ENCODE measurements at regions not wholly inside any gene's neighbourhood (a gene's known extent, or its start where the extent isn't known, plus 50 kb on each side); places are given as distances from the start of the nearest gene placed in this dataset.

GRCh38 chr9:17962747-17963146, 383.9 kb downstream of the SH3GL2 start:
- no peak for DNase-seq (ENCODE audit: low read depth in 2 of 2)
- no peaks in the 10 kb centered on the region for H3K36me3 ChIP-seq (ENCODE audit: control insufficient read depth, insufficient read depth, low read length)
- H3K4me3 ChIP-seq (replicated peaks in 1 of 4; ENCODE audit: control extremely low read depth in 1 of 4, insufficient read depth in 1 of 4, low read depth in 3 of 4, low read length in 4 of 4), result no peak overlapping the region
- H2AFZ ChIP-seq (ENCODE audit: low read length), result no peak overlapping the region
- H3K9me3 ChIP-seq (ENCODE audit: control insufficient read depth, insufficient read depth, low read depth, low read length), result no peaks in the 10 kb centered on the region
- no peaks in the 10 kb centered on the region for H4K20me1 ChIP-seq (ENCODE audit: control insufficient read depth, extremely low read depth, insufficient read depth, low read length)
- no peak overlapping the region for H3K27ac ChIP-seq (ENCODE audit: insufficient read depth, low read length)
- no peaks in the 10 kb centered on the region for H3K79me2 ChIP-seq (ENCODE audit: control insufficient read depth, insufficient read depth, low read length)
- no peaks in the 10 kb centered on the region for H3K4me1 ChIP-seq (ENCODE audit: control insufficient read depth, extremely low read depth, insufficient read depth, low read length)
- no peak overlapping the region for H3K9ac ChIP-seq (ENCODE audit: insufficient read depth, low read length)
- H3K27me3 ChIP-seq (ENCODE audit: control insufficient read depth, insufficient read depth, low read length), result no peaks in the 10 kb centered on the region
- no peak overlapping the region for H3K4me2 ChIP-seq (ENCODE audit: extremely low read depth, insufficient read depth, low read length)
- no peak for TF ChIP-seq EZH2 (IDR thresholded peaks at IDR 0.05; ENCODE audit: low read length, missing control alignments)

DNA sequence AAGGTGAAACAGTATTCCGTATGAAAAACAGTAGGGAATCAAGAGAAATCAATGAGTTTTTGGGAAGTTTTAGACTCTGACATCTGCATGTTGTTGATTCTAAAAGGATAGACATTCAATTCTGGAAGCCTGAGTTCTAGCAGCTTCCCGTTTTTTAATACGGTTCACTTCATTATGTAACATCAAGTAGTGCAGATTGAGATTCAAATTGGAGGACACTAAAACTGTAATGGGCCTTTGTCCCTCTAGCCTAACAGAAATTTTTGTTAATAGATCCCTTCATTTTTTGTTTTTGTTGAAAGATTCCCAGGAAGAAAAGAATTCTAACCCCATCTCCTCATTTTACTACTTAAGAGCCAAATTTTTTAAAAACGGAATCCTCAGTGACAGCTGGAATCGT, 384.6 kb downstream of the SH3GL2 start:
- H3K4me1 ChIP-seq (ENCODE audit: control insufficient read depth, extremely low read depth, insufficient read depth, low read length), result no peaks in the 10 kb centered on the region
- H3K36me3 ChIP-seq (ENCODE audit: control insufficient read depth, insufficient read depth, low read length), result no peaks in the 10 kb centered on the region
- DNase-seq (ENCODE audit: low read depth in 2 of 2), result no peak
- H3K27ac ChIP-seq (ENCODE audit: insufficient read depth, low read length), result no peak overlapping the region
- H3K4me3 ChIP-seq (replicated peaks in 1 of 4; ENCODE audit: control extremely low read depth in 1 of 4, insufficient read depth in 1 of 4, low read depth in 3 of 4, low read length in 4 of 4), result no peak overlapping the region
- H3K9me3 ChIP-seq (ENCODE audit: control insufficient read depth, insufficient read depth, low read depth, low read length), result no peaks in the 10 kb centered on the region
- H3K79me2 ChIP-seq (ENCODE audit: control insufficient read depth, insufficient read depth, low read length), result no peaks in the 10 kb centered on the region
- no peak overlapping the region for H3K4me2 ChIP-seq (ENCODE audit: extremely low read depth, insufficient read depth, low read length)
- H2AFZ ChIP-seq (ENCODE audit: low read length), result no peak overlapping the region
- H3K27me3 ChIP-seq (ENCODE audit: control insufficient read depth, insufficient read depth, low read length), result no peaks in the 10 kb centered on the region
- no peaks in the 10 kb centered on the region for H4K20me1 ChIP-seq (ENCODE audit: control insufficient read depth, extremely low read depth, insufficient read depth, low read length)
- no peak overlapping the region for H3K9ac ChIP-seq (ENCODE audit: insufficient read depth, low read length)
- no peak for TF ChIP-seq EZH2 (IDR thresholded peaks at IDR 0.05; ENCODE audit: low read length, missing control alignments)
- no peak for TF ChIP-seq CTCF (conservative IDR thresholded peaks at IDR 0.05 in 1 of 2, IDR thresholded peaks at IDR 0.05 in 1 of 2; ENCODE audit: low read depth in 1 of 2, low read length in 2 of 2)

- H3K4me1 ChIP-seq (ENCODE audit: control insufficient read depth, extremely low read depth, insufficient read depth, low read length), result no peaks in the 10 kb centered on the region
- H3K9me3 ChIP-seq (ENCODE audit: control insufficient read depth, insufficient read depth, low read depth, low read length), result no peaks in the 10 kb centered on the region
- no peak overlapping the region for H3K27ac ChIP-seq (ENCODE audit: insufficient read depth, low read length)
- H3K4me3 ChIP-seq (replicated peaks in 1 of 4; ENCODE audit: control extremely low read depth in 1 of 4, insufficient read depth in 1 of 4, low read depth in 3 of 4, low read length in 4 of 4), result no peak overlapping the region
- TF ChIP-seq CTCF (conservative IDR thresholded peaks at IDR 0.05 in 1 of 2, IDR thresholded peaks at IDR 0.05 in 1 of 2; ENCODE audit: low read depth in 1 of 2, low read length in 2 of 2) (no peak), EZH2 (IDR thresholded peaks at IDR 0.05; ENCODE audit: low read length, missing control alignments) (no peak)
- no peak overlapping the region for H3K4me2 ChIP-seq (ENCODE audit: extremely low read depth, insufficient read depth, low read length)
- H3K36me3 ChIP-seq (ENCODE audit: control insufficient read depth, insufficient read depth, low read length), result no peaks in the 10 kb centered on the region
- DNase-seq (ENCODE audit: low read depth in 2 of 2), result no peak
- H4K20me1 ChIP-seq (ENCODE audit: control insufficient read depth, extremely low read depth, insufficient read depth, low read length), result no peaks in the 10 kb centered on the region
- no peak overlapping the region for H2AFZ ChIP-seq (ENCODE audit: low read length)
- H3K79me2 ChIP-seq (ENCODE audit: control insufficient read depth, insufficient read depth, low read length), result no peaks in the 10 kb centered on the region
- no peaks in the 10 kb centered on the region for H3K27me3 ChIP-seq (ENCODE audit: control insufficient read depth, insufficient read depth, low read length)
- H3K9ac ChIP-seq (ENCODE audit: insufficient read depth, low read length), result no peak overlapping the region
Observed at GRCh38 chr9:17967731-17968130, 388.9 kb downstream of the SH3GL2 start.
